ENCODE measurements at regions not wholly inside any gene's neighbourhood (a gene's known extent, or its start where the extent isn't known, plus 50 kb on each side); places are given as distances from the start of the nearest gene placed in this dataset.

DNA sequence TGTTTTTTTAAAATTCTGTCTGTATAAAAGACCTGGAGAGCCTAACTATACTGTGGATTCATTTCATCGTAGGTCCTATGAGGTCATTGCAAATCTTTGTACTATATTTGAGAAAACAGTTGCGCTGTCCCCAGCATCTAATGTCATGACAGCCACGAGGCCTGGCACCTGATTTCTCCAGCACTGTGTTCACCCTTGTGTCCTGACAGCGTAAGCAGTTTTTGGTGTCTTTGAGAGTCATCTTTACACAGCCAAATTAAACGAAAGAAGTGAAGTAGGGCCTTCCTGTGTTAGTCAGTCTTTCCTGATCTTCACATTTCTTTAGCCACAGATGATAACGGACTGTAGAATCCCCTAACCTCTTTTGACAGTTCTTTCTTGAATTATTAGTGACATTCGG lies 70.6 kb upstream of the PHACTR2 start:
- Histone ChIP-seq H2AFZ (no peak overlapping the region), H3K4me1 (ENCODE audit: insufficient read depth) (peaks cover 11% of the 10 kb centered on the region), H3K9ac (no peak overlapping the region), H3F3A (ENCODE audit: insufficient read depth) (no peaks in the 10 kb centered on the region), H3K4me2 (ENCODE audit: unreplicated experiment) (no peak overlapping the region), H3K9me3 (ENCODE audit: low read depth) (no peaks in the 10 kb centered on the region), H3K27ac (no peak overlapping the region), H3K9me2 (ENCODE audit: insufficient read depth) (no peaks in the 10 kb centered on the region), H3K27me3 (replicated peaks; ENCODE audit: insufficient read depth) (no peaks in the 10 kb centered on the region), H3K4me3 (no peak overlapping the region), H3K36me3 (ENCODE audit: low read depth) (no peaks in the 10 kb centered on the region), H4K20me1 (ENCODE audit: insufficient read depth) (no peaks in the 10 kb centered on the region), H3K79me2 (ENCODE audit: insufficient read depth) (no peaks in the 10 kb centered on the region)
- 80 to 85% methylated on average over 7 of the region's 7 CpGs for WGBS, 2 experiments (ENCODE audit: low coverage in 1 of 2, low lambda C conversion rate in 2 of 2, missing lambda C conversion rate in 2 of 2)
- in situ Hi-C loops (cut with MboI), result no loop called here
- TF ChIP-seq EZH2 (IDR thresholded peaks at IDR 0.05; ENCODE audit: insufficient read depth, poor library complexity, severe bottlenecking) (no peak), EZH2phosphoT487 (IDR thresholded peaks at IDR 0.05; ENCODE audit: insufficient read depth, low read depth) (no peak)
- no peak for DNase-seq

- Histone ChIP-seq H3K4me1 (ENCODE audit: insufficient read depth) (peaks cover 11% of the 10 kb centered on the region), H3K9me2 (ENCODE audit: insufficient read depth) (no peaks in the 10 kb centered on the region), H2AFZ (no peak overlapping the region), H3K4me2 (ENCODE audit: unreplicated experiment) (no peak overlapping the region), H3K4me3 (no peak overlapping the region), H4K20me1 (ENCODE audit: insufficient read depth) (no peaks in the 10 kb centered on the region), H3K27ac (no peak overlapping the region), H3K27me3 (replicated peaks; ENCODE audit: insufficient read depth) (no peaks in the 10 kb centered on the region), H3K9me3 (ENCODE audit: low read depth) (no peaks in the 10 kb centered on the region), H3K36me3 (ENCODE audit: low read depth) (no peaks in the 10 kb centered on the region), H3F3A (ENCODE audit: insufficient read depth) (no peaks in the 10 kb centered on the region), H3K9ac (no peak overlapping the region), H3K79me2 (ENCODE audit: insufficient read depth) (no peaks in the 10 kb centered on the region)
- WGBS, 2 experiments (ENCODE audit: low coverage in 1 of 2, low lambda C conversion rate in 2 of 2, missing lambda C conversion rate in 2 of 2), result 80 to 87% methylated on average over 6 of the region's 6 CpGs
- peak; percentile 51 for DNase-seq
- no peak for TF ChIP-seq EZH2phosphoT487 (IDR thresholded peaks at IDR 0.05; ENCODE audit: insufficient read depth, low read depth)
- no peak for TF ChIP-seq EZH2 (IDR thresholded peaks at IDR 0.05; ENCODE audit: insufficient read depth, poor library complexity, severe bottlenecking)
- in situ Hi-C loops (cut with MboI), result no loop called here
These were observed 71.8 kb upstream of the PHACTR2 start for GRCh38 chr6:143605906-143606521.

DNA sequence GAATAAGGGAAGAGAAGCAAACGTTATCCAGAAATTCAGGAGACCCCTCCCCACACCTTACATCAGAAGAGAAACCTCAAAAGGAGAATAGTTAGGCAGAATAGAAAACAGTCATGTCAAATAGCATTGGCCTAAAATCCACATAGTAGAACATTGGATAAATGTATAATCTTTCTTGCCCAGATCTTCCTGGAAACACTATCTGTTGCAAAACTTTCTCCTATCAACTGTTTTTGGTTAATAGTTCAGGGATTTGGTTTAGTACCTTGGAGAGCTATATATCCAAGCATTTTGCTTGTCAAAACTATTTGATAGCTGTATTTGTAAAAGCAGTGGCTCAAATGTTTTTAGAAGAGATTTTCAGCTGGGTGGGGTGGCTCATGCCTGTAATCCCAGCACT lies 74.3 kb upstream of the PHACTR2 start:
- peaks cover 8% of the 10 kb centered on the region; the same call in 1 of the 2 replicates for H3K4me1 ChIP-seq (ENCODE audit: insufficient read depth)
- no peaks in the 10 kb centered on the region for H3K27me3 ChIP-seq (replicated peaks; ENCODE audit: insufficient read depth)
- in situ Hi-C loops (cut with MboI), result no loop called here
- no peaks in the 10 kb centered on the region for H3K9me3 ChIP-seq (ENCODE audit: low read depth)
- WGBS, 2 experiments (ENCODE audit: low coverage in 1 of 2, low lambda C conversion rate in 2 of 2, missing lambda C conversion rate in 2 of 2), result 28 to 42% methylated on average over 1 of the region's 1 CpG
- H3K4me3 ChIP-seq, result no peak overlapping the region
- H4K20me1 ChIP-seq (ENCODE audit: insufficient read depth), result no peaks in the 10 kb centered on the region
- DNase-seq, result no peak
- no peak overlapping the region for H2AFZ ChIP-seq
- H3K9ac ChIP-seq, result no peak overlapping the region
- H3K9me2 ChIP-seq (ENCODE audit: insufficient read depth), result no peaks in the 10 kb centered on the region
- no peaks in the 10 kb centered on the region for H3K36me3 ChIP-seq (ENCODE audit: low read depth)
- TF ChIP-seq EZH2 (IDR thresholded peaks at IDR 0.05; ENCODE audit: insufficient read depth, poor library complexity, severe bottlenecking) (no peak), EZH2phosphoT487 (IDR thresholded peaks at IDR 0.05; ENCODE audit: insufficient read depth, low read depth) (no peak)
- no peaks in the 10 kb centered on the region for H3F3A ChIP-seq (ENCODE audit: insufficient read depth)
- no peak overlapping the region for H3K4me2 ChIP-seq (ENCODE audit: unreplicated experiment)
- H3K27ac ChIP-seq, result no peak overlapping the region
- H3K79me2 ChIP-seq (ENCODE audit: insufficient read depth), result no peaks in the 10 kb centered on the region

DNA sequence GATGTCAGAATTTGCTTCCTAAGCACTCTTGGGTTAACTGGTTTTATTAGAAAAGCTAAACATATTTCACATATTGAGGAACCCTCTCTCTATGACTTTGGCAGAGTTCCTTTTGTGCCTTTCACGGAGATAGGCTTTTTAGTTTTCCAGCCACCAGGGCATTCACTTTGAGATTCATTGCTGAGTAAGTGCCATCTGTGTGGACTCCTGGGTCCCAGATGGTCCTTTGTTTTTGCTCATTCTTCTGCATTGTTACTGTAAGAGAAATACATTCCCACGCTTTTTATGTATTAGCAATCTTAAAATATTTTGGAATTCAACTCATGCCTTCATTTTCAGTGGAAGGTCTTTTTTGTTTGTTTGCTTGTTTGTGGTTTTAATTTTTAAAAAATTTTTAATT lies 76.3 kb upstream of the PHACTR2 start:
- Histone ChIP-seq H3K9me2 (ENCODE audit: insufficient read depth) (no peaks in the 10 kb centered on the region), H3K4me3 (no peak overlapping the region), H3K79me2 (ENCODE audit: insufficient read depth) (no peaks in the 10 kb centered on the region), H3K4me2 (ENCODE audit: unreplicated experiment) (no peak overlapping the region), H4K20me1 (ENCODE audit: insufficient read depth) (no peaks in the 10 kb centered on the region), H3K9ac (no peak overlapping the region), H3K36me3 (ENCODE audit: low read depth) (no peaks in the 10 kb centered on the region), H2AFZ (no peak overlapping the region), H3F3A (ENCODE audit: insufficient read depth) (no peaks in the 10 kb centered on the region), H3K4me1 (ENCODE audit: insufficient read depth) (peaks cover 9% of the 10 kb centered on the region; the same call in 1 of the 2 replicates), H3K27me3 (replicated peaks; ENCODE audit: insufficient read depth) (no peaks in the 10 kb centered on the region), H3K9me3 (ENCODE audit: low read depth) (no peaks in the 10 kb centered on the region), H3K27ac (no peak overlapping the region)
- no peak for DNase-seq
- TF ChIP-seq EZH2 (IDR thresholded peaks at IDR 0.05; ENCODE audit: insufficient read depth, poor library complexity, severe bottlenecking) (no peak), EZH2phosphoT487 (IDR thresholded peaks at IDR 0.05; ENCODE audit: insufficient read depth, low read depth) (no peak)
- 33 to 35% methylated on average over 2 of the region's 2 CpGs for WGBS, 2 experiments (ENCODE audit: low coverage in 1 of 2, low lambda C conversion rate in 2 of 2, missing lambda C conversion rate in 2 of 2)
- in situ Hi-C loops (cut with MboI), result no loop called here

GRCh38 chr6:143600821-143601220 lies 76.9 kb upstream of the PHACTR2 start:
- Histone ChIP-seq H3K9me2 (ENCODE audit: insufficient read depth) (no peaks in the 10 kb centered on the region), H3K79me2 (ENCODE audit: insufficient read depth) (no peaks in the 10 kb centered on the region), H3K27ac (no peak overlapping the region), H3K27me3 (replicated peaks; ENCODE audit: insufficient read depth) (no peaks in the 10 kb centered on the region), H3K9me3 (ENCODE audit: low read depth) (no peaks in the 10 kb centered on the region), H3K4me3 (no peak overlapping the region), H4K20me1 (ENCODE audit: insufficient read depth) (no peaks in the 10 kb centered on the region), H3K36me3 (ENCODE audit: low read depth) (no peaks in the 10 kb centered on the region), H2AFZ (no peak overlapping the region), H3F3A (ENCODE audit: insufficient read depth) (no peaks in the 10 kb centered on the region), H3K4me2 (ENCODE audit: unreplicated experiment) (no peak overlapping the region), H3K4me1 (ENCODE audit: insufficient read depth) (peaks cover 10% of the 10 kb centered on the region), H3K9ac (no peak overlapping the region)
- DNase-seq, result no peak
- in situ Hi-C loops (cut with MboI), result no loop called here
- TF ChIP-seq EZH2phosphoT487 (IDR thresholded peaks at IDR 0.05; ENCODE audit: insufficient read depth, low read depth) (no peak), EZH2 (IDR thresholded peaks at IDR 0.05; ENCODE audit: insufficient read depth, poor library complexity, severe bottlenecking) (no peak)
- WGBS, 2 experiments (ENCODE audit: low coverage in 1 of 2, low lambda C conversion rate in 2 of 2, missing lambda C conversion rate in 2 of 2), result 85 to 96% methylated on average over 2 of the region's 2 CpGs
